Left kidney (tissue), 1 donor: ENCODE measurements at regions not wholly inside any gene's neighbourhood (a gene's known extent, or its start where the extent isn't known, plus 50 kb on each side); places are given as distances from the start of the nearest gene placed in this dataset.
"Not testable (repeated sequence)": the region's sequence is repeated elsewhere in the genome, so short reads cannot be mapped to it uniquely, and the experiment has no call there.

Experiments
- DNase-seq: peaks from one replicate; pipeline ENCODE4 v3.0.0-alpha.2; 2013

DNA sequence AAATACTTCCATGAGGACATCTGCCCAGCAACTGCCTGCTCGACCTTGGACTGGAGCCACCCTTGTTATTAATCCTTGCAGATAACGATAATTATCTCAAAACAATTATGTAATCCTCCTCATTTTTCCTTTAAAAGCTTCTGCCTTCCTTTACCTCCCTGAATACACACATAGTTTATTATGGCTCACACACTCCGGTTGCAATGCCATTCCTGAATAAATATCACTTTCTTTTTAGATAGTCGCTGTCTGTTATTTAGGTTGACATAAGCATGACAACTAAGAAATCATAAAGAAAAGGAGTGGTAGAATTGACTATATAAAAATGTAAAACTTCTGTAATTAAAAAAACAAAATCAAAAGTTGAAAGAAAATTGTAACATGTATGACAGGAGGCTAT lies 64.8 kb downstream of the B4GALT7 start:
- DNase-seq = not testable (repeated sequence)

- DNase-seq = not testable (repeated sequence)
Measured at GRCh38 chr5:177665172-177665571, 65.2 kb downstream of the B4GALT7 start.

DNA sequence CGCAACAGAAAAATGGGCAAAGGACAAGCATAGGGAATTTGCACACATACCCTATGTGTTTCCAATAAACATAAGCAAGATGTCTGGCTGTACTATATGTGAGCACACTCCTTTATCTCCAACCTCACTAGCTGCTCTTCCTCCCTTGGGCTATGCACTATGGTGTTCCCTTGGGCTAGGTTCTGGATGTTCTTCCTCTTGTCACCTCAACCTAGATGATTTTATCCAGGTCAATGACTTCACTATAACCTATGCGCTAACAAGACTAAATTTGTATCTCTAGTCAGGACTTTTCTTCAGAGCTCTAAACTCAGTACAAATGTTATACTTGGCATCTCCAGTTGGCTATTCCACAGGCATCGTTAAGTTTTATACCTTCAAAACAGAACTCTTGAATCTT lies 66.0 kb downstream of the B4GALT7 start:
- not testable (repeated sequence) for DNase-seq

GRCh38 chr5:177671035-177671754 lies 71.3 kb downstream of the B4GALT7 start:
- not testable (repeated sequence) for DNase-seq

GRCh38 chr5:177671755-177672690 lies 72.1 kb downstream of the B4GALT7 start:
- peak; percentile 14 for DNase-seq
